Left lung (tissue), 4 donors: ENCODE measurements at regions not wholly inside any gene's neighbourhood (a gene's known extent, or its start where the extent isn't known, plus 50 kb on each side); places are given as distances from the start of the nearest gene placed in this dataset.
A peak's percentile ranks its signal among the peaks of the same experiment; 100 is the strongest.

Source experiments
- ATAC-seq: fragments of 200-7000 bp; cut with Tn5 transposase; one replicate; pipeline ENCODE4 v1.9.1; 2020; ENCODE audit warnings: moderate library complexity
- DNase-seq, 4 donors: peaks; one replicate each; pipeline ENCODE4 v3.0.0-alpha.2; 2013 to 2020
- H3K27ac ChIP-seq, 2 donors: fragments of 200-600 bp; sonication (generic) in 1 of 2; one replicate each; pipeline versions ENCODE4 v1.5.0 to v1.8.0; 2020 to 2021
- H3K27me3 ChIP-seq, 2 donors: fragments of 200-600 bp; sonication (generic) in 1 of 2; one replicate each; pipeline versions ENCODE4 v1.5.0 to v1.8.0; 2020 to 2021
- H3K36me3 ChIP-seq, 2 donors: fragments of 200-600 bp; sonication (generic) in 1 of 2; one replicate each; pipeline versions ENCODE4 v1.5.0 to v1.8.0; 2020 to 2021
- H3K4me1 ChIP-seq, 2 donors: fragments of 200-600 bp; one replicate each; pipeline ENCODE4 v1.8.0; 2021
- H3K4me3 ChIP-seq, 2 donors: fragments of 200-600 bp; sonication (generic) in 1 of 2; one replicate each; pipeline versions ENCODE4 v1.5.0 to v1.8.0; 2020 to 2021; ENCODE audit warnings: mild to moderate bottlenecking in 1 of 2
- H3K9me3 ChIP-seq, 2 donors: fragments of 200-600 bp; sonication (generic) in 1 of 2; one replicate each; pipeline versions ENCODE4 v1.5.0 to v1.8.0; 2020 to 2021
- CTCF ChIP-seq, 2 donors: fragments of 200-600 bp; sonication (generic) in 1 of 2; IDR thresholded peaks; one replicate each; pipeline versions ENCODE4 v1.5.0 to v1.8.0; 2021; ENCODE audit warnings: antibody characterized with exemption in 2 of 2
- intact Hi-C, 2 donors: fragments of 100-400 bp; cut with DNase I; formaldehyde crosslinking; loops; one replicate each; pipeline versions ENCODE4 v1.11.2 to v1.14.2; 2022
- donor health status: DM: no; HTN: yes; CAD: no.
- donor health status: DM: no; HTN: no; CAD: no.

- Histone ChIP-seq H3K4me3 (no peak overlapping the region), H3K27me3 (peaks cover 0 to 11% of the 10 kb centered on the region in 2 donors), H3K9me3 (no peaks in the 10 kb centered on the region), H3K4me1 (no peaks in the 10 kb centered on the region), H3K27ac (no peak overlapping the region), H3K36me3 (no peaks in the 10 kb centered on the region)
- no peak for TF ChIP-seq CTCF (IDR thresholded peaks at IDR 0.05)
- ATAC-seq: no peak
- intact Hi-C loops: no loop called here
- peak in 1 of 4 donors; percentile 11 for DNase-seq
Measured at GRCh38 chr2:120860579-120860922, 124.9 kb downstream of the GLI2 start.

GRCh38 chr2:120861191-120861575, 125.5 kb downstream of the GLI2 start:
- TF ChIP-seq CTCF (IDR thresholded peaks at IDR 0.05): no peak
- ATAC-seq: no peak
- intact Hi-C loops: no loop called here

GRCh38 chr2:120861576-120862191, 126.0 kb downstream of the GLI2 start:
- no peak overlapping the region for H3K4me3 ChIP-seq
- H3K27me3 ChIP-seq: peaks cover 0 to 22% of the 10 kb centered on the region in 2 donors
- H3K4me1 ChIP-seq: no peaks in the 10 kb centered on the region
- no peak for TF ChIP-seq CTCF (IDR thresholded peaks at IDR 0.05)
- no peaks in the 10 kb centered on the region for H3K9me3 ChIP-seq
- no peak for ATAC-seq
- intact Hi-C loops: no loop called here
- no peak overlapping the region for H3K27ac ChIP-seq
- DNase-seq: peak in 1 of 4 donors; percentile 75
- H3K36me3 ChIP-seq: no peaks in the 10 kb centered on the region

More at GRCh38 chr2:120861191-120861575, 125.5 kb downstream of the GLI2 start:
- no peaks in the 10 kb centered on the region for H3K4me1 ChIP-seq
- DNase-seq: peak in 1 of 4 donors; percentile 61
- H3K27ac ChIP-seq: no peak overlapping the region
- no peaks in the 10 kb centered on the region for H3K9me3 ChIP-seq
- no peaks in the 10 kb centered on the region for H3K36me3 ChIP-seq
- H3K27me3 ChIP-seq: peaks cover 0 to 17% of the 10 kb centered on the region in 2 donors
- no peak overlapping the region for H3K4me3 ChIP-seq

- H3K27me3 ChIP-seq: peaks cover 0 to 29% of the 10 kb centered on the region in 2 donors
- no peaks in the 10 kb centered on the region for H3K36me3 ChIP-seq
- no peaks in the 10 kb centered on the region for H3K9me3 ChIP-seq
- H3K27ac ChIP-seq: peak overlapping the region in 1 of 2 donors; percentile 9
- DNase-seq: peak in 1 of 4 donors; percentile 64
- no peak for TF ChIP-seq CTCF (IDR thresholded peaks at IDR 0.05)
- peaks cover 0 to 7% of the 10 kb centered on the region in 2 donors for H3K4me1 ChIP-seq
- no peak for ATAC-seq
- H3K4me3 ChIP-seq: no peak overlapping the region
- intact Hi-C loops: no loop called here
Measured at GRCh38 chr2:120862201-120863060, 126.8 kb downstream of the GLI2 start.

GRCh38 chr2:120863146-120863545, 127.5 kb downstream of the GLI2 start:
- no peak for TF ChIP-seq CTCF (IDR thresholded peaks at IDR 0.05)
- intact Hi-C loops: no loop called here
- Histone ChIP-seq H3K4me1 (peaks cover 0 to 8% of the 10 kb centered on the region in 2 donors), H3K9me3 (no peaks in the 10 kb centered on the region), H3K36me3 (no peaks in the 10 kb centered on the region), H3K27me3 (peaks cover 0 to 36% of the 10 kb centered on the region in 2 donors), H3K4me3 (no peak overlapping the region), H3K27ac (no peak overlapping the region)
- DNase-seq (peak in 1 of 4 donors; percentile 73), ATAC-seq (peak; percentile 41)
